WTC11 (cell line): ENCODE measurements at regions not wholly inside any gene's neighbourhood (a gene's known extent, or its start where the extent isn't known, plus 50 kb on each side); places are given as distances from the start of the nearest gene placed in this dataset.

Source experiments
- ATAC-seq: fragments of 200-7000 bp; cut with Tn5 transposase; 2 replicates; pipeline ENCODE4 v1.10.0; 2021; ENCODE audit warnings: mild to moderate bottlenecking, moderate library complexity
- CTCF ChIA-PET: fragments of 300-600 bp; sonication (Branson Sonifier 250); formaldehyde crosslinking; loops from one replicate; lab custom pipeline; 2021; ENCODE audit warnings: antibody characterized with exemption; lab: Charles Lee
- POLR2A ChIA-PET: fragments of 350-600 bp; sonication (Branson Sonifier 250); formaldehyde crosslinking; loops from one replicate; lab custom pipeline; 2021; ENCODE audit warnings: antibody characterized with exemption; lab: Charles Lee
- DNase-seq: peaks from one replicate; pipeline ENCODE4 v3.0.0; 2021; ENCODE audit warnings: low spot score
- H3K27ac Mint-ChIP-seq: 2 replicates; pipeline ENCODE4 v1.8.0; 2021; ENCODE audit warnings: mixed read lengths
- H3K27me3 Mint-ChIP-seq: 2 replicates; pipeline ENCODE4 v1.8.0; 2021; ENCODE audit warnings: low read depth, mild to moderate bottlenecking, moderate library complexity, mixed read lengths
- H3K36me3 Mint-ChIP-seq: 2 replicates; pipeline ENCODE4 v1.8.0; 2021; ENCODE audit warnings: mixed read lengths
- H3K4me1 Mint-ChIP-seq: 2 replicates; pipeline ENCODE4 v1.8.0; 2022; ENCODE audit warnings: mixed read lengths
- H3K4me3 Mint-ChIP-seq: 2 replicates; pipeline ENCODE4 v1.8.0; 2021; ENCODE audit warnings: mild to moderate bottlenecking, moderate library complexity, mixed read lengths
- H3K9me3 Mint-ChIP-seq: 2 replicates; pipeline ENCODE4 v1.8.0; 2021; ENCODE audit warnings: mixed read lengths
- ARID4B ChIP-seq: sonication (generic); formaldehyde crosslinking; IDR thresholded peaks from 2 replicates; pipeline ENCODE4 v1.8.0; 2023; ENCODE audit warnings: missing genetic modification reagents, mild to moderate bottlenecking, borderline replicate concordance
- ATF6 ChIP-seq: sonication (generic); formaldehyde crosslinking; IDR thresholded peaks from 2 replicates; pipeline ENCODE4 v1.8.1; 2023; ENCODE audit warnings: mild to moderate bottlenecking, missing genetic modification reagents
- CBFB ChIP-seq: sonication (generic); formaldehyde crosslinking; IDR thresholded peaks from 2 replicates; pipeline ENCODE4 v1.8.1; 2022; ENCODE audit warnings: mild to moderate bottlenecking, low read depth, missing genetic modification reagents
- CREM ChIP-seq: sonication (generic); formaldehyde crosslinking; IDR thresholded peaks from 2 replicates; pipeline ENCODE4 v1.8.1; 2022; ENCODE audit warnings: mild to moderate bottlenecking, missing genetic modification reagents, moderate library complexity
- E2F4 ChIP-seq: sonication (generic); formaldehyde crosslinking; IDR thresholded peaks from 2 replicates; pipeline ENCODE4 v1.8.1; 2022; ENCODE audit warnings: low read depth, mild to moderate bottlenecking, moderate library complexity, missing genetic modification reagents, borderline replicate concordance
- E2F5 ChIP-seq: sonication (generic); formaldehyde crosslinking; IDR thresholded peaks from 2 replicates; pipeline ENCODE4 v1.8.1; 2022; ENCODE audit warnings: mild to moderate bottlenecking, moderate library complexity, missing genetic modification reagents
- ELF4 ChIP-seq: sonication (generic); formaldehyde crosslinking; IDR thresholded peaks from 2 replicates; pipeline ENCODE4 v1.8.1; 2022; ENCODE audit warnings: low read depth, mild to moderate bottlenecking, moderate library complexity, missing genetic modification reagents
- EMX1 ChIP-seq: fragments of 250-450 bp; sonication (Bioruptor Pico); IDR thresholded peaks from 2 replicates; pipeline ENCODE4 v1.8.0; 2021; ENCODE audit warnings: mild to moderate bottlenecking
- FOXP1 ChIP-seq: sonication (generic); formaldehyde crosslinking; IDR thresholded peaks from 2 replicates; pipeline ENCODE4 v1.8.0; 2022; ENCODE audit warnings: missing genetic modification reagents, mild to moderate bottlenecking, moderate library complexity, borderline replicate concordance
- GABPB1 ChIP-seq: sonication (generic); formaldehyde crosslinking; IDR thresholded peaks from 2 replicates; pipeline ENCODE4 v1.8.1; 2023; ENCODE audit warnings: mild to moderate bottlenecking, missing genetic modification reagents
- HMGA2 ChIP-seq: fragments of 250-450 bp; sonication (Bioruptor Pico); IDR thresholded peaks from 2 replicates; pipeline ENCODE4 v1.4.0; 2021; ENCODE audit warnings: mild to moderate bottlenecking, moderate library complexity
- HMGXB4 ChIP-seq: sonication (generic); formaldehyde crosslinking; IDR thresholded peaks from 2 replicates; pipeline ENCODE4 v1.8.1; 2023; ENCODE audit warnings: mild to moderate bottlenecking, moderate library complexity, missing genetic modification reagents
- NR1H2 ChIP-seq: sonication (generic); formaldehyde crosslinking; IDR thresholded peaks from 2 replicates; pipeline ENCODE4 v1.9.0; 2021; ENCODE audit warnings: mild to moderate bottlenecking, moderate library complexity, missing genetic modification reagents
- NR2C2 ChIP-seq: sonication (generic); formaldehyde crosslinking; IDR thresholded peaks from 2 replicates; pipeline ENCODE4 v1.8.0; 2022; ENCODE audit warnings: mild to moderate bottlenecking, missing genetic modification reagents
- RELA ChIP-seq: sonication (generic); formaldehyde crosslinking; IDR thresholded peaks from 2 replicates; pipeline ENCODE4 v1.8.1; 2022; ENCODE audit warnings: missing genetic modification reagents, mild to moderate bottlenecking, borderline replicate concordance
- RORB ChIP-seq: fragments of 250-450 bp; sonication (Bioruptor Pico); IDR thresholded peaks from 2 replicates; pipeline ENCODE4 v1.9.0; 2021; ENCODE audit warnings: mild to moderate bottlenecking
- SMAD3 ChIP-seq: sonication (generic); formaldehyde crosslinking; IDR thresholded peaks from 2 replicates; pipeline ENCODE4 v1.8.0; 2022; ENCODE audit warnings: missing genetic modification reagents, mild to moderate bottlenecking, borderline replicate concordance
- STAT6 ChIP-seq: sonication (generic); formaldehyde crosslinking; conservative IDR thresholded peaks from 2 replicates; pipeline ENCODE4 v1.8.1; 2023; ENCODE audit warnings: mild to moderate bottlenecking, low read depth, missing genetic modification reagents, moderate library complexity
- TP53 ChIP-seq: sonication (generic); formaldehyde crosslinking; IDR thresholded peaks from 2 replicates; pipeline ENCODE4 v1.8.1; 2023; ENCODE audit warnings: mild to moderate bottlenecking, missing genetic modification reagents
- ZBTB43 ChIP-seq: sonication (generic); formaldehyde crosslinking; IDR thresholded peaks from 2 replicates; pipeline ENCODE4 v1.8.1; 2023; ENCODE audit warnings: mild to moderate bottlenecking, missing genetic modification reagents
- ZNF232 ChIP-seq: sonication (generic); formaldehyde crosslinking; IDR thresholded peaks from 2 replicates; pipeline ENCODE4 v1.8.0; 2022; ENCODE audit warnings: mild to moderate bottlenecking, missing genetic modification reagents

GRCh38 chr20:34189572-34190163, 51.6 kb upstream of the ASIP start:
- H3K9me3 Mint-ChIP-seq = no peaks in the 10 kb centered on the region
- no peak for ATAC-seq
- H3K4me3 Mint-ChIP-seq = no peak overlapping the region
- CTCF ChIA-PET = interaction anchor here (1.4 to 3.1 kb wide), 8 partner anchors 66 to 333 kb away, joined by 3 to 56 read pairs (median 20); no protein-coding TSS in a partner anchor
- TF ChIP-seq NR2C2 (CRISPR knock-in tag) = no peak
- no peak for TF ChIP-seq ZNF232 (CRISPR knock-in tag)
- TF ChIP-seq E2F5 = no peak
- TF ChIP-seq CREM (CRISPR knock-in tag) = no peak
- no peak for TF ChIP-seq GABPB1
- TF ChIP-seq TP53 (CRISPR knock-in tag) = no peak
- no peak for TF ChIP-seq CBFB
- TF ChIP-seq, all 79 proteins: peak for 0
- POLR2A ChIA-PET = no interaction called here
- Mint-ChIP-seq H3K36me3 (no peaks in the 10 kb centered on the region), H3K27me3 (no peaks in the 10 kb centered on the region), H3K4me1 (peaks cover 13% of the 10 kb centered on the region), H3K27ac (no peak overlapping the region)
- DNase-seq = no peak

- no peak overlapping the region for H3K4me3 Mint-ChIP-seq
- no peak overlapping the region for H3K27ac Mint-ChIP-seq
- peaks cover 18% of the 10 kb centered on the region for H3K4me1 Mint-ChIP-seq
- ChIA-PET POLR2A (interaction anchor here (0.6 to 1.2 kb wide), 2 partner anchors 86 to 166 kb away, joined by 3 to 6 read pairs; no protein-coding TSS in a partner anchor), CTCF (interaction anchor here (0.6 to 3.1 kb wide), 57 partner anchors 9 to 808 kb away, joined by 3 to 56 read pairs (median 5); partner anchors contain the start of genes AHCY, ASIP, DYNLRB1 and EIF2S2)
- no peaks in the 10 kb centered on the region for H3K27me3 Mint-ChIP-seq
- no peaks in the 10 kb centered on the region for H3K36me3 Mint-ChIP-seq
- ATAC-seq = no peak
- DNase-seq = no peak
- no peaks in the 10 kb centered on the region for H3K9me3 Mint-ChIP-seq
- TF ChIP-seq ARID4B (no peak), HMGXB4 (CRISPR knock-in tag) (no peak), ELF4 (CRISPR knock-in tag) (no peak), EMX1 (CRISPR knock-in tag) (no peak), SMAD3 (CRISPR knock-in tag) (no peak), RELA (CRISPR knock-in tag) (no peak), FOXP1 (CRISPR knock-in tag) (no peak), RORB (CRISPR knock-in tag) (no peak), ZBTB43 (CRISPR knock-in tag) (no peak), STAT6 (CRISPR knock-in tag) (no peak), CREM (CRISPR knock-in tag) (no peak), ZNF232 (CRISPR knock-in tag) (no peak), ATF6 (no peak), NR1H2 (no peak), E2F4 (CRISPR knock-in tag) (no peak), HMGA2 (CRISPR knock-in tag) (no peak)
Measured at GRCh38 chr20:34190262-34190661, 51.0 kb upstream of the ASIP start.
